Smooth muscle cell (in vitro differentiated cells): ENCODE measurements at regions not wholly inside any gene's neighbourhood (a gene's known extent, or its start where the extent isn't known, plus 50 kb on each side); places are given as distances from the start of the nearest gene placed in this dataset.

Source experiments
- DNase-seq: peaks from one replicate; lab custom pipeline; 2025; ENCODE audit not compliant: unreplicated experiment; lab: John Stamatoyannopoulos, UW
- H2AFZ ChIP-seq: fragments of 200-600 bp; sonication (generic); 2 replicates; pipeline ENCODE4 v1.6.0; 2016; ENCODE audit warnings: antibody characterized with exemption, low read depth, mild to moderate bottlenecking
- H3F3A ChIP-seq: fragments of 200-600 bp; sonication (generic); 2 replicates; pipeline ENCODE4 v1.6.0; 2017; ENCODE audit warnings: antibody characterized with exemption, low read depth
- H3K27ac ChIP-seq: fragments of 200-600 bp; sonication (generic); 2 replicates; pipeline ENCODE4 v1.5.1; 2016; ENCODE audit warnings: low read depth, mild to moderate bottlenecking
- H3K27me3 ChIP-seq: fragments of 200-600 bp; sonication (generic); 2 replicates; pipeline ENCODE4 v1.6.1; 2016; ENCODE audit warnings: low read depth, mild to moderate bottlenecking
- H3K36me3 ChIP-seq: fragments of 200-600 bp; sonication (generic); 2 replicates; pipeline ENCODE4 v1.5.1; 2016; ENCODE audit warnings: low read depth
- H3K4me1 ChIP-seq: fragments of 200-600 bp; sonication (generic); 2 replicates; pipeline ENCODE4 v1.5.1; 2016; ENCODE audit warnings: low read depth
- H3K4me2 ChIP-seq: fragments of 200-600 bp; sonication (generic); 2 replicates; pipeline ENCODE4 v1.6.0; 2016; ENCODE audit warnings: mild to moderate bottlenecking
- H3K4me3 ChIP-seq: fragments of 200-600 bp; sonication (generic); 2 replicates; pipeline ENCODE4 v1.5.1; 2016; ENCODE audit warnings: mild to moderate bottlenecking
- H3K79me2 ChIP-seq: fragments of 200-600 bp; sonication (generic); 2 replicates; pipeline ENCODE4 v1.6.0; 2016; ENCODE audit warnings: low read depth, mild to moderate bottlenecking
- H3K9ac ChIP-seq: fragments of 200-600 bp; sonication (generic); 2 replicates; pipeline ENCODE4 v1.6.0; 2016; ENCODE audit warnings: low read depth
- H3K9me3 ChIP-seq: fragments of 200-600 bp; sonication (generic); replicated peaks from 2 replicates; pipeline ENCODE4 v1.5.1; 2016; ENCODE audit warnings: low read depth
- H4K20me1 ChIP-seq: fragments of 200-600 bp; sonication (generic); 2 replicates; pipeline ENCODE4 v1.6.0; 2016; ENCODE audit warnings: low read depth
- WGBS: methylation state at CpG from one replicate; pipeline ENCODE4 v1.1.7; 2016; ENCODE audit warnings: low lambda C conversion rate; 5-methylcytosine and 5-hydroxymethylcytosine counted together
- TF ChIP-seq, protein P1 (sequence below): fragments of 200-600 bp; sonication (generic); IDR thresholded peaks from 2 replicates; pipeline ENCODE4 v1.5.1; 2017; ENCODE audit warnings: borderline replicate concordance, mild to moderate bottlenecking, antibody characterized with exemption; ENCODE audit not compliant: insufficient read depth, poor library complexity, severe bottlenecking

DNA sequence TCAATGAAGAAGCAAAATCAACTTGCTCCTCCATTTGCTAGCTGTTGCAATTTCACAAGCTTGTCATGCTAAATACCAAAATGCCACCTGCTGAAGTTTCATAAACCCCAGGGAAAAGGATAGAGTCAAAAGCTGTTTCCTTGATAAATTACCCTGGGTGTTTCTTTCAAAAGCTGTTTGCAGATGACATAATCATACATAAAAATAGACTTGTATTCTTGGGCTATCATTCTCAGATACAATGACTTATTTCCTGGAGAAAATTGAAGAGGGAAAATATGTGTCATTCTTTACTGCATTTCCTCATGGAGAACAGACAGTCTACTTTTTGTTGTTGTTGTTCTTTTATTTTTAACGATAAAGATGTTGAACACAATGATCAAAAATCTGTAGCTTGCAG is 119.2 kb downstream of the GALC start:
- Histone ChIP-seq H3K36me3 (no peaks in the 10 kb centered on the region), H3K27ac (no peak overlapping the region), H3K9ac (no peak overlapping the region), H3K4me1 (no peaks in the 10 kb centered on the region), H3K9me3 (no peaks in the 10 kb centered on the region), H3K27me3 (no peaks in the 10 kb centered on the region), H3F3A (no peaks in the 10 kb centered on the region), H3K4me2 (no peak overlapping the region), H3K79me2 (no peaks in the 10 kb centered on the region), H3K4me3 (no peak overlapping the region), H4K20me1 (no peaks in the 10 kb centered on the region), H2AFZ (no peak overlapping the region)
- TF ChIP-seq, protein P1, sequence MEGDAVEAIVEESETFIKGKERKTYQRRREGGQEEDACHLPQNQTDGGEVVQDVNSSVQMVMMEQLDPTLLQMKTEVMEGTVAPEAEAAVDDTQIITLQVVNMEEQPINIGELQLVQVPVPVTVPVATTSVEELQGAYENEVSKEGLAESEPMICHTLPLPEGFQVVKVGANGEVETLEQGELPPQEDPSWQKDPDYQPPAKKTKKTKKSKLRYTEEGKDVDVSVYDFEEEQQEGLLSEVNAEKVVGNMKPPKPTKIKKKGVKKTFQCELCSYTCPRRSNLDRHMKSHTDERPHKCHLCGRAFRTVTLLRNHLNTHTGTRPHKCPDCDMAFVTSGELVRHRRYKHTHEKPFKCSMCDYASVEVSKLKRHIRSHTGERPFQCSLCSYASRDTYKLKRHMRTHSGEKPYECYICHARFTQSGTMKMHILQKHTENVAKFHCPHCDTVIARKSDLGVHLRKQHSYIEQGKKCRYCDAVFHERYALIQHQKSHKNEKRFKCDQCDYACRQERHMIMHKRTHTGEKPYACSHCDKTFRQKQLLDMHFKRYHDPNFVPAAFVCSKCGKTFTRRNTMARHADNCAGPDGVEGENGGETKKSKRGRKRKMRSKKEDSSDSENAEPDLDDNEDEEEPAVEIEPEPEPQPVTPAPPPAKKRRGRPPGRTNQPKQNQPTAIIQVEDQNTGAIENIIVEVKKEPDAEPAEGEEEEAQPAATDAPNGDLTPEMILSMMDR, result no peak
- WGBS, result 98% methylated on average over 1 of the region's 1 CpG
- no peak for DNase-seq

DNA sequence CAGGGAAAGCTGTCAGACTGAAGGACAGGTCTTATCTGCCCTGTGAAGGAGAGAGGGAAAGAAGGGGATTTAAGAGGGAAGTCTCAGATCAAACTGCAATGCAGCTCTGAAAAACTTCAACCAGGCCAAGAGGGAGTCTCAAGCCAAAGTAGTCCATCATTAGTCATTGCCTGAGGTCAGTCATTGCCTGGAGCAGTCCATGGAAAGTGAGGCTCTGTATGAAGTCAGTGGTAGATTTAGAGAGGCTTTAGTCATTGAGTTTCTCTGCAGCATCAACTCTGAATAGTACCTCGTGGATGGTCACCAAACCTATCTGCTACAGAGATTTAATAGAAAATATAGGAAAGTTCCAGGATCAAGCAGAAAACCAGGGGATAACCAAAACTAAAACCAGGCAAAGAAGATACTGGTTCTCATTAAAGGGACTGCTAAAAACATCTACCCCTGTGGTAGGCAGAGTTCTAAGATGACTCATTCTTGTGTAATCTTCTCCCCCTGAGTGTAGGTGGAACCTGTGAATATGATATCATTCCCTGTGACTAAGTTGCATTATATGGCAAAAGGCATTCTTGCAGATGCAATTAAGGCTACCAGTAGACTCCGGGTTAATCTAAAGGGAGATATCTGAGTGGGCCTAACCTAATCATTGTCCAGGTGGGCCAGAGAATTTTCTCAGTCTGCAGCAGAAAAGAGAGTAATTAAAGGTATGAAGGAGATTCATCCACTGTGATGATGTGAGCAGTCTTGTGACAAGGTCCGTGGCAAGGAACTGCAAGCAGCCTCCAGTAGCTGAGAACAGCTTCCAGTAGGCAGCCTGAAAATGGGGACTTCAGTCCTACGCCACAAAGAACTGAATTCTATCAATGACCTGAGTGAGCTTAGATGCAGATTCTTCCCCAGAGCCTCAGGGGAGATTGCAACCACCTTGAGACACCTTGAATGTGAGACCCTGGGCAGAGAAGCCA is 123.1 kb downstream of the GALC start:
- no peaks in the 10 kb centered on the region for H3K4me1 ChIP-seq
- H3F3A ChIP-seq, result no peaks in the 10 kb centered on the region
- no peaks in the 10 kb centered on the region for H3K27me3 ChIP-seq
- 66% methylated on average over 4 of the region's 4 CpGs for WGBS
- H3K36me3 ChIP-seq, result no peaks in the 10 kb centered on the region
- H3K4me2 ChIP-seq, result peak overlapping the region; percentile 44
- H4K20me1 ChIP-seq, result no peaks in the 10 kb centered on the region
- TF ChIP-seq, protein P1, result no peak
- H3K79me2 ChIP-seq, result no peaks in the 10 kb centered on the region
- H3K9me3 ChIP-seq, result no peaks in the 10 kb centered on the region
- peak overlapping the region; percentile 34 for H3K9ac ChIP-seq
- no peak overlapping the region for H2AFZ ChIP-seq
- H3K4me3 ChIP-seq, result no peak overlapping the region
- H3K27ac ChIP-seq, result peak overlapping the region; percentile 67
- no peak for DNase-seq

DNA sequence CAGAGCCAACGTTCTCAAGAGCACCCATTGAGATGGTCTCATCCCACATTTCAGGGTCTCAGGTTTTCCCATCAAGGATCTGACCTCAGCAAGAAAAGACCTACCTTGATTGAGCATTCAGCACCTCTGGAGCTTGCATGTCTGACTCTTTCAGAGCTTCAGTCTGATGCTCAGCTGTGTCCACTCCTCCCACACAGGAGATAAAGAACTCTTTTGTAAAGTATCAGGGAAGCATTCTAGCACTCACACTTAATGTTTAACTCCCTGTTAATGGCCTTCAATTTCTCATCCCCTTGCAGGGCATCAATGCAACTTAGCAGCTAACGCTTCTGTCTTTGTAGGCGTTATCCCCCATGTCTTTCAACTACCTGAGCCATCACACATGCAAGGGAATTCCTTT is 124.1 kb downstream of the GALC start:
- H2AFZ ChIP-seq, result no peak overlapping the region
- H3K27ac ChIP-seq, result peak overlapping the region; percentile 67
- peak overlapping the region; percentile 34 for H3K9ac ChIP-seq
- H3K4me1 ChIP-seq, result no peaks in the 10 kb centered on the region
- H3K9me3 ChIP-seq, result no peaks in the 10 kb centered on the region
- H4K20me1 ChIP-seq, result no peaks in the 10 kb centered on the region
- DNase-seq, result no peak
- no peaks in the 10 kb centered on the region for H3F3A ChIP-seq
- 94% methylated on average over 3 of the region's 3 CpGs for WGBS
- no peaks in the 10 kb centered on the region for H3K79me2 ChIP-seq
- no peaks in the 10 kb centered on the region for H3K36me3 ChIP-seq
- no peaks in the 10 kb centered on the region for H3K27me3 ChIP-seq
- no peak overlapping the region for H3K4me2 ChIP-seq
- TF ChIP-seq, protein P1, result no peak
- H3K4me3 ChIP-seq, result no peak overlapping the region
